NCI-H2107 treated with DMSO at 0.1 percent for 48 hours (cell line): ENCODE measurements at regions not wholly inside any gene's neighbourhood (a gene's known extent, or its start where the extent isn't known, plus 50 kb on each side); places are given as distances from the start of the nearest gene placed in this dataset.

Experiments used
- DNase-seq: peaks from one replicate; lab custom pipeline; 2025; ENCODE audit not compliant: unreplicated experiment; lab: John Stamatoyannopoulos, UW

DNA sequence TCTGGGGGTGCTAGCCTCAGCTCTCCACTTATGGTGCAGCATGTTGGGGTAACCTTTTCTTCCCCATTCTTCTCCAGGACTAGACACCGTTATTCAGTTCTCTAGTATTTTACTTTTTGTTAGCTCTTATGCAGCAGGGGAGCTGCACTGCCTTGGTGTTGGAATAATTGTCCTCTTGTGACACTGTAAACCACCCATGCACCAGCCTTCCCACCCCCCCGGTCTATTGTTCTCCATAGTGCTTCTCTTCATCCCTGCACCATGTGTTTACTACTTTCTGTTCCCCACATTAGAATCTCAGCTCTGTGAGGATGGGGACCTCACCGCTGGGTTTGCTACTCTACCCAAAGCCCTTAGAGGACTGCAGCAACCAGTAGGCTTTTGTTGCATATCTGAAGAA lies 230.7 kb downstream of the RPS24 start:
- no peak for DNase-seq

DNA sequence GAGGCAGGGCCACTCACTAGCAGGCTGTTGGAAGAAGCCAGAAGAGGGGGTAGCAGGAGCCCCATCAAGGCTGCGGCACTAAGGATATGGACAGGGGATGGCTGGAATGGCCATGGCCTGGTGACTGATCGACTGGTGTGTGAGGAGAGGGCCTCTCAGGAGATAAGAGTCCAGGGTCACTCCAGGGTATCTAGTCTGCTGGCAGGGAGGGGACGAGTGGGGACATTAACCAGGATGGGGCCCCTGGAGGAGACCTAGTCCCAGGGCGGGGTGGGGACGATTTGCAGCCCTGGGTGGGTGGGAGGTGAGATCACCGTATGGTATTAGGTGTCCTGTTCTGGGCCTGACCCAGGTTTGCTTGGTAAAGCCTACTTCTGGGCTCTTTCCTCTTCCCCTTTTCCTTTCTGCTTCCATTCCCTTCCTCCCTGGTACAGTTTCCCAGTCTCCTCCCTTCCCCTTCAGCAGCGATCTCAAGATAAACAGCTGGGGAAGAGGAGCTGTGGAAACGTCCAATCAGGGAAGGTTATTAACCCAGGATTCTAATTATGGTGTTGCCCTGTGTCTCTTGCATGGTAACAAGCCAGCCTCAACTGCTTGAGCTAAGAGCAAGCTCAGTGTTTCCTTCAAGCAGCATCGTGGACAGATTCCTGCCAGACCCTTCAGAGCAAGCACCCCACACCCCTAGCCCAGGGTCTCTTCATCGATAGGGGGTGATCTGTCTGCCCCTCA lies 233.2 kb downstream of the RPS24 start:
- DNase-seq = no peak

DNA sequence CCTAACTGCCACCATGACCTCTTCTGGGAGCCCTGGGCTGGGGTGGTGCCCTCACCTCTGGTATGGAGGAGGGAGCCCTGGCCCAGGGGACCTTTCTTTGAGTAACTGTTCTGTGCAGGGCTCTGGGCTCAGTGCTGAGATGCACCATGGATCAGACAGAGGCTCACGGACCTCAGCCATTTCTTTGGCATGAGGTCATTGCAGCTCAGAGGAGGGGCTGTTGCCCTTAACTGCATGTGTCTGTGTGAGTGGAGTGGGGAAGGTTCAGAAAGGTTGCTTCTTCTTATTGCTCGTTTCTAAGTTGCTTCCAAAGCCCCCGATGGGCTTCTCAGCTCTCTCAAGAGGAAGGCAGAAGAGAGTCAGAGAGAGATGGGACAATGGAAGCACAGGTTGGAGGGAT lies 233.9 kb downstream of the RPS24 start:
- no peak for DNase-seq

DNA sequence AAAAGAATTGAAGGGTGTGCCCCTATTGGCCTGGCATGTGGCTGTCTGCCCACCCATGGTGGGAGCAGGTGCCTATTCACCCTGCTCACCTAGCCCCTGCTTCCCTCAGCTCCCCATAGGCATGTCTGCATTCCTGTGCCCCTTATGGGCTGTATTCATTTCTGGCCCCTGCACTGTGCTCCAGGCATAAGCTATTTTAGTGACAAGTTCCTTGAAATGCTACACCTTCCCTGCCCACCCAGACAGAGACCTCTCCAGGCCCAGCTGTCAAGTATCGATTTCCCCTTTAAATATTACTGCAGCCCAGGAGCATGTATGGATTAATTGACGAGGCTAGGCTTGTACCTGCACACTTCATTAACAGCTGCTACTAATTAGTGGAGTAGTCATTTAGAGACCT lies 235.4 kb downstream of the RPS24 start:
- DNase-seq = no peak

DNA sequence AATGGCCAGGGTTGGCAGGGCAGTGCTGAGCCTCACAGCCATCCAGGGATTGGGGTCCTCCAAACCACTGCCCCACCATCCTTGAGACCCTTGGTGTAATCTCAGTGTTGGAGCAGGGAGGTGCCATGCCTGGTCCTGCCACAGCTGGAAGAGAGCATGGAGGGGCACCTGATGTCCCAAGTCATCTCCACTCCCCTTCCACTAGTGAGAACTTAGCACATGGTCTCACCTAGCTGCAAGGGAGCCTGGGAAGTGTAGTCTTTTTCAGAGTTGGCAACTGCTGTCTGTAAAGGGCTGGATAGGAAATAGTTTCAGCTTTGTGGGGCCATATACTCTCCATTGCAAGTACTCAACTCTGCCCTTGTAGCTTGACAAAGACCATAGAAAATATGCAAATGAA lies 238.7 kb downstream of the RPS24 start:
- DNase-seq = no peak

DNA sequence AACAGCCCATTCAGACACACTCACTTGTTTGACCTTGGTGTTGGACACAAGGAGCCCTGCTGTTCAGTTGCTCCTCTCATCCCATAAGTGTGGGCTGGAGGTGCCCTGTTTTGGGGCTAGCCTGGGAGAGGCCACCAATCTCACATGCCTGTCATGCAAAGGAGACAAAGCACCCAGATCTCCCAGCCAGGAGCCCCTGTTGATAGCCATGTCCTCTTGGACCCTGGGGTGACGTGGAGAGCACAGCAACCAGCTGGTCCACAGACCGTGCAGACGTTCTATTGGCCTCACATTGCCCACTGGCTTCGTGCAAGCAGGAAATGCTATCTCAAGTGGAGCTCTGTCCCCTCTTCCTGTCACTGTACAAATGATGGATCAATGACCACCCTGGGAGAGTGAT lies 240.8 kb downstream of the RPS24 start:
- no peak for DNase-seq

DNA sequence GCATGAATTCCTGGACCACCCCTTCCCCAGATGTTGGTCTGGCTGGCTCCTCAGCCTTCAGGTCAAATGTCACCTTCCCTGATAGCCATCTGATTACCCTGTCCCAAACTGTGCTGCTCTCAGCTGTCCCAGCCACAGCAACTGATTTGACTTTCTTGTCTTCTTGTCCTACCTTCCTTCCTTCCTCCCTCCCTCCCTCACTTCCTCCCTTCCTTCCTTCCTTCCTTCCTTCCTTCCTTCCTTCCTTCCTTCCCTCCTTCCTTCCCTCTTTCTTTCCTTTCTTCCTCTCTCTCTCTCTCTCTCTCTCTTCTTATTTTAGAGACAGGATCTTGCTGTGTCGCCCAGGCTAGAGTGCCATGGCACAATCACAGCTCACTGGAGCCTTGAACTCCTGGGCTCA lies 242.5 kb downstream of the RPS24 start:
- no peak for DNase-seq

DNA sequence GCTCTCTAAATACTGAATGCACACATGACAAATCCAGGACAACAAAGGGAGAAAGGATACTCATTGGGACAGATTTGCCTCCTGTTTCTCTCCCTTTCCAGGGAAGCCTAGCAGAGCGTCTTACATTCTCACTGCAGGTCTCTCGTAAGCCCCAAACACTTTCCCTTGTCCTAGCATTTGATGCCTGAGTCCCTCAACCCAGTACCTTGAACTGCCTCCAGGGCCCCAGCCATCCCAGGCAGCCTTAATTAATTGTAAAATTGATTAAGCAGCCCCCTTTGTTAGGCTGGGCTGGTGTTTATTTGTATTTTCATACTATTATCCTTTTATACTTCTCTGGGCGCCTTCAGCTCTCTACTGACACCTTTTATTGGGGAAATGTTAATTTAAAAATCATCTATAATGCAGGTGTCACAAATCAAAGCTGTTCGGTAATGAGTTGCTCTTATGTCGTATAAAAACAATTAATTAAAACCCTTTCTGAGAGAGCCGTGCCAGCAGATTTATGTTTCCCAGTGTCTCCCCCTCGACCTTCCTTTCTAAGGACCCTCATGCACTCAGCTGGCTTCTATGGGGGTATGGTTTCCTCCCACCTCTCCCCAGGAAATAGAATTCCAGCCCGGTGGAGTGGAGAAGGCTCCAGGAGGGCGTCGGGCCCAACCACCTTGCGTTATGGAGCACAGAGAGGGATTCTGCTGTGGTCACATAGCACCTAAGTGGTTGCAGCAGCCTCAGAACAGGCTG lies 243.8 kb downstream of the RPS24 start:
- DNase-seq = no peak

DNA sequence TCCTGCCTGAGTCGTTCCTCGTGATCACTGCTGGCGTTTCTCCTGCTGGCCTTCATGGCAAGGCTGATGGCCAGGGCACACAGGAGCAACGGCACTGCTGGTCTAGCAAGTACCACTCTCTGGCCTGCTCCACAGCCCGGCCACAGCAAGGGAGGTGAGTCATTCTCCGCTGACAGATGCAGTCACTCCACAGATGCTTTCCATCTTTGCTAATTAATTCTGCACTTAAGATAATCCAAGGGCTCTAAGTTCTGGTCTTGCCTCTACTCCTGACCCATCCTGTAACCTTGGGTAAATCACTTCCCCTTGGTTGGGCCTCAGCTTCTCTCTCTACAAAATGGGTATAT lies 244.4 kb downstream of the RPS24 start:
- no peak for DNase-seq

DNA sequence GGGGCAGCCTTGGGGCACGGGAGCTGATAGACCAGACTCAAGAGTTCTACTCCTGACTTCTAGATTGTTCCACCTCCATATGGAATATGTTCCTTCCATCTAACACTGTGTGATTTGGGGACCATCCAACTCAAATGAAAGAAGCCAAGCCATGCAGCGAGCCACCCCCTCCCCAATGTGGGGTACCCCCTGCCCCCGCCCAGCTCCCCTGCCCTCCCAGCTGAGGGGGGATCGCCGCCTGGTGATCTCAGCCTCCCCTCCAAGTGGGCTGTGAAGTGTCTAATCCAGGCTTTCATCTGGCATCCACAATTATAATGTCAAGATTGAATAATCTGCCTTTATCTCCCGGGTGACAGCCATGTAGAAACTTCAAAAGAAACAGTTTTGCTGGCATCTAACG lies 246.1 kb downstream of the RPS24 start:
- no peak for DNase-seq

DNA sequence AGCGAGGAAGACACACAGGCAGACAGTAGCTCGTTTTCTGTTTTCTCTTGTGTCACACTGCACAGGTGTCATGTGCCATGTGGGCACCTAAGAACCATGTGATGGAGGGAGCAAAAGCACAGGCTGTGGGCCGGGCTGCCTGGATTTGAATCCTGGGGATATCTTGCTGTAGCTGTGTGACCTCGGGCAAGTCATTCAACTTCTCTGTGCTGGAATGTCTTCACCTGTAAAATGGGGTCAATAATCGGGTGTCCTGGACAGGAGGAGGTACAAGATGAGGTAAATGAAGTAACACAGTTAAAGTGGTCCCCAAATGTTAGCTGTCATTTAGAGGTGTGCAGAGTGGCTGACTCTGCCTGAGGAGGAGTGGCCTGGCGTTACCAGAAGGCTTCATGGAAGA lies 246.9 kb downstream of the RPS24 start:
- no peak for DNase-seq

DNA sequence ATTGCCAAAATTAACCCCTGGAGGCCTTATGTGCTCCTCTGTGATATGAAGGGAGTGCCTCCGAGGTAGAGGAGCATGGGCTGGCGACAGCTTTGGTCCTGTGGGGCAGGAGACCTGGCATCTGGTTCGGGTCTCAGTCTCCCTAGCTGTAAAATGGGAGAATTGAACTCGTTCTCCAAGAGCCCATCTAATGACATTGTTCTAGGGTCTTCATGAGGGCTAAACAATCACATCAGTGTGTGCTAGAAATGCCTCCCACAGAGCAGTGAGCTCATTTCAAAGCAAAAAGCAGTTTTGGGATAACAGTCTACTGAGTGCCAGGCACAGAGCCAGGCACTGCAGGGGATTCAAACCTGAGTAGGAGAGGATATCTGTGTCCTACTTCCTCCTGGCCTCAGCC lies 248.0 kb downstream of the RPS24 start:
- DNase-seq = no peak

DNA sequence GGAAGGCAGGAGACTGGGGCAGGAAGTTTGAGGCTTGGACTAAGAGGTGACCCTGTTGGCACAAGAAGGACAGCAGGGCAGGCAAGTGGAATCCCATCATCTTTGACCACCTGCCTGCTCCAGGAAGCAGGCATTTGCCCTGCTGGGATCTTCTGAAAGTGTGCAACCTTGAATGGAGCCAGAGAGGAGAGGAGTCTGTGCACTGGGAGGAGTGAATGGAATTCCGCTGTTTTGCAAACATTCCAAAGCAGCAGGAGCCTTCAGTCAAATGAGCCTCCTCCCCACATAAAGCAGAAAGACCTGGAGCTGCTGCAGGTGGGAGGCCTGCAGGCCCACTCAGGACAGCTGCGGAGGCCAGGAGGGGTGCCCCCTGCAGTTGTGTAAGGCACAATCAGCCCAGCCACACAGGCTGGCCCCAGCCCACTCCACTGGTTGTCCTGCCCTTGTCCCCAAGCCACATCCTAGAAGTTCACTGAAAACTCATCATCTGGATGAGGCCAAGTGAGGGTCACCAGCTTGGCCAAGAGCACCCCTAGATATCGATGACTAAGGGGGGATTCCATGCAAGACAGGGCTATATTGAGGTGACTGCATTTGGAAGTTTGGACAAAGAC lies 249.5 kb downstream of the RPS24 start:
- DNase-seq = no peak

DNA sequence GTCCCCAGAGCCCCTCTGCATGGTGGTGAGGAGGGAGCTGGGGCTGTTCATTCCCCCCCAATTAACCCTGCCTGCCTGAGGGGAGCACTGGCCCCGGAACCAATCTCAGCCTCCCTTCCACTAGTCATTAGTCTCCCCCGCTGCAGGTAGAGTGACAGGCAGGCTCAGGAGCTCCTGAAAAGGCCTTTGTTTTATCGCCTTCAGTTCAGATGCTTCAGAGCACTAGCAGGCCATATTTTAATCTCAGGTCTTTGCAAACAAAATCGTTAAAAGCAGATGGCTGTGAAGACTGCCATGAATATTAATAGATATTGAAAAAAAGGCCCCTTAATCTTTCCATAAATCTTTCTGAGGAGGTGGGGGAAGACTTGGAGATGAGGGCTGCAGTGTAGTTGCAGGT lies 250.7 kb downstream of the RPS24 start:
- no peak for DNase-seq

DNA sequence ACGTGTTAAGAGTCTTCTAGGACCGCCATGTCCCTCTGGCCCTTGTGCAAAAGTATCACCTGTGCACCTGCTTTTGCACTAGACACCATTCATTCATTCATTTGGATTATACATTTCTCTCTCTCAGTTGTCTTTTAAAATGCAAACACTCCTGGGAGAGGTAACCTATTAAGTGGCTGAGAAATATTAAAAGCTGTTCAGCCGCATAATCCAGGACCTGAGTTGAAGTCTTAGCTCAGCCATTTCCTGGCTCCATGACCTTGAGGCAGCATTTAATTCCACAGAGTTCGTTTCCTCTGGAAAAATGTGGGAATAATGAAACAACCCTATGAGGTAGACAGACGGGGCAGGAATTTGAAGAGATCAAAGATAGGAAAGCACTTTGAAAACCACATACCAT lies 251.6 kb downstream of the RPS24 start:
- no peak for DNase-seq

DNA sequence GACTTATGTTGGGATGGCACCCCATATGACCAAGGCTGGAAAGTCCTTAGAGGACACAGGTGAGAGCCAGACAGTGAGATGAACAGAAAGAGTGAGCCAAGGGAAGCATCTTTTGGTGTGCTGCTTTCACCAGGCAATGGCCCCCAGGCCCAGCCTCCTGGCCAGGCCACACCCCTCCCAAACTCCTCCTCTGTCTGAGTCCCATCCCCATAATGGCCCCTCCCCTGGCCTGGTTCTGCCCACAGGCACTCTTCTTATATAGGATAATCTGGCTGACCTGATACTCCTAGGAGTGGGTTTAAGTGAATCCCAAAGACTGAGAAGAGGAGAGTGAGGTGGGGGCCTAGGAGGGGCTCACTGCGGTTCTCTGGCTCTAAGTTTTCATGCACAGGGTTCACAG lies 252.5 kb downstream of the RPS24 start:
- no peak for DNase-seq

DNA sequence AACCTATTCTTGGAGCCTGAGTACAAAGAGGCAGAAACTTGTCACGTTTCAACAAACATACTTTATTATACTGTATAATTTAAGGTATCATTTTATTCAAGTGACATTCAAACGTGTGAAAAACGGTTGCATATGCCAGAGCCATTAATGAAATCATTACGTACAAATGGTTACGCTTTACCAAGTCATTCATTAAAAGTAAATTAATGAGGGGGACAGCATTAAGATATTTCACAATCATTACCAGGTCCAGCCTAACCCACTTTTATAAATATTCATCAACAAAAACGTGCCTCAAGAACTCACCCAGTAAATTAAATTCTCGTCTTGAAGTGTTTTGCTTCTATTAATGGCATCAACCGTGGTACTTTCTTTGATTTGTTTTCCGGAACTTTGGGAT lies 253.0 kb downstream of the RPS24 start:
- DNase-seq = no peak

DNA sequence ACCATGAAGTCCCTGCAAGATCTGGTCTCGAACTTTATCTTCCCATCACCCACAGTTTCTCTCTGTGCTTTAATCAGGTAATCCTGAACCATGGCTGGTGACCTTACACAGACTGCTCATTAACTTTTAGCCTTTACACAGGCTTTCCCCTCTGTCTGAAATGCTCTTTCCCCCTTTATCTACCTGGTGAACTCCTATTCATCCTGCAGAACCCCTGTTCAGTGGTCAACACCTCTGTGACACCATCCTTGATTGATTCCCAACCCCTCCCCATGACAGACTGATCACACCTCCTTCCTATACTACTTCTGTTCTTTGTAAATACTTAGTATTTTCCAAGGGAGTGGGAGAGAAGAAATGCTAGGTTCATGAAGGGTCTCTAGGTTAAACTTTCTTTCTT lies 254.0 kb downstream of the RPS24 start:
- DNase-seq = no peak

DNA sequence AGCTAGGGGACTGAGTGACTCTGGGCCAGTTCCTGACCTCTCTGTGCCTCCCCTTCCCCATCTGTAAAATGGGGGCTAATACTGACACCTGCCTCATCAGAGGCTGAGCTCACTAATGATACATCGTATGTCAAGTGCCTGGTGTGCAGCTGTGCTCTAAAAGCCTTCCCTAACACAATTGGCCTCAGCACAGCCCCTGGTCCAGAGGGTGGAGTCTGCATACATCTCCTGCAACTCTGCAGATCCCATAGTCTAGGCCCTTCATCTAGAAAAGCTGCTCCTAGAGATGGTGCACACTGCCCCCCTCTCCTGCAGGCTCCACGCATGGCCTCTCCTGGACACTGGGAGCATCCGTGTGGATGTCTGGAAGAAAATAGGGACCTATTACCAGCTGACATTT lies 255.0 kb downstream of the RPS24 start:
- DNase-seq = no peak

DNA sequence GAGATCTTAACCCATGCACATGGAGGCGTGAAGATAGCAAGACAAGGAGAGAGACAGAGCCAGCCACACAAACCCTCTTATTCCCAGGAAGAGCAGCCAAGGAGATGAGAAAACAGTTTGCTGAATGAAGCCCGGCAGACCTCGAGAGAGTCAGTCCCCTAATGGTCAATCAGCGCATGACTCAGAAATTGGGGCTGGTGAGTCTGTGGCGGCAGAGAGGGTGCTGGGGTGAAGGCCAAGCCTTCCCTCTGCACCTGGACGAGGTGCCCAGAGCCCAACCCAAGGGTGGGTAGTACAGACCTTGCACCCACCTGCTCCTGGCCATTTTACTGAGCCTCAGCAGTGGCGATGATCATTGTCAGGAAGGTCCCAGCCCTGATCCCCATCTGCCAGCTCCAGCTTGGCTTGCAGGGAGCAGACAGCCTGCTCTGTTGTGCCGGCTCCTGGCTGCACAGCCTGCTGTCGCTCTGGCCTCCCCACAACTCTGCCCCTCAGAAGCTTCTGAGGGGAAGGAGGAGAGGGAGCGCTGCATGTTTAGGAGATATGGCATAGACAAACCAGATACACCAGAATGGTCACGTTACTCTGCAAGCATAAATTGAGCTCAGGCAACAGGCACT lies 256.6 kb downstream of the RPS24 start:
- no peak for DNase-seq

DNA sequence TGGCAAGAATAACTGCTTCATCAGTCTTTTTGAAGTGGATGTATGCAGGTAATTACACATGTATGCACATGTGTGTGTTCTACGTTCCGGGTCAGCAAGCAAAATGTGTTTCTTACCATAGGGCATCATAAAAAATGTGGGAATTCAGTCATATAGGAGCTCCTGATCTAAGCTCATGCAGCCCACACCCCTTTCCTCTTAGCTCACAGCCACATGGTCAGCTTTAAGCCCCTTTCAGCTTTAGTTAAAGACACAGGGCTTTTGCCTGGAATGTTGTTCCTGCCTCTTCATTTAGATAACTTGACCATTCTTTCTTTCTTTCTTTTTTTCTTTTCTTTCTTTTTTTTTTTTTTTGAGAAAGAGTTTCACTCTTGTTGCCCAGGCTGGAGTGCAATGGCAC lies 258.1 kb downstream of the RPS24 start:
- no peak for DNase-seq
